Stomach (tissue), 4 donors: ENCODE measurements at regions not wholly inside any gene's neighbourhood (a gene's known extent, or its start where the extent isn't known, plus 50 kb on each side); places are given as distances from the start of the nearest gene placed in this dataset.

Experiments
- CTCF ChIP-seq, 7 experiments: fragments of 450-650 bp in 4 of 7; fragments of 200-600 bp in 3 of 7; sonication (generic) in 3 of 7; IDR thresholded peaks; one replicate each; pipeline ENCODE4 v1.5.1; 2016 to 2019; ENCODE audit warnings: antibody characterized with exemption in 7 of 7, control low read depth in 2 of 7, mild to moderate bottlenecking in 1 of 7
- EP300 ChIP-seq: sonication (generic); formaldehyde crosslinking; IDR thresholded peaks from one replicate; pipeline ENCODE4 v1.6.1; 2017; ENCODE audit warnings: antibody characterized with exemption
- POLR2A ChIP-seq, 4 donors: fragments of 450-650 bp; IDR thresholded peaks; one replicate each; pipeline ENCODE4 v1.6.1; 2016; ENCODE audit warnings: antibody characterized with exemption in 4 of 4, control low read depth in 2 of 4, mild to moderate bottlenecking in 1 of 4, moderate library complexity in 1 of 4

DNA sequence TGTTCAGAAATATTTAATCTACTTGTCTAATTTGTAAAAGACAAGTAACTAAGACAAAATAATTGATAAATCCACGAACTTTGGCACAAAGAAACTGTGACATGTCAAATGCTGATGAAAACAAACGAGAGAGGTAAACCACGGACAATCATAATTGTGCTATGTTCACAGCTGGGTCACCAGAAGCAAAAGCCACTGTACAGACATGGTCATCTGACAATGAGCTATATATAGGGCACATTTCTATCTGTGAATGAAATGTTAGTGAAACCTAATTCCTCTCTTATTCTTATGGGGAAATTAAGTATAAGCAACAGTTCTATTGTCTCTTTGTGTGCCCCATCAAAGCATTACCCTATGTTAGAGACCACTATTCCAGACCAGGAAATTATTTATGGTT, 444.0 kb upstream of the TRAM1L1 start:
- TF ChIP-seq POLR2A (IDR thresholded peaks at IDR 0.05) (no peak), CTCF (IDR thresholded peaks at IDR 0.05) (no peak), EP300 (no peak)
